HG02885 (cell line): ENCODE measurements at regions not wholly inside any gene's neighbourhood (a gene's known extent, or its start where the extent isn't known, plus 50 kb on each side); places are given as distances from the start of the nearest gene placed in this dataset.
"Not testable (repeated sequence)": the region's sequence is repeated elsewhere in the genome, so short reads cannot be mapped to it uniquely, and the experiment has no call there.

ENCODE experiments used
- ATAC-seq: cut with Tn5 transposase; IDR thresholded peaks from one replicate; pipeline ENCODE4 v1.9.1; 2021; ENCODE audit warnings: mild to moderate bottlenecking; ENCODE audit not compliant: unreplicated experiment, poor library complexity

- ATAC-seq, result no peak
Observed at GRCh38 chr4:85152480-85152879, 186.0 kb upstream of the WDFY3 start.

- ATAC-seq, result no peak
Observed at GRCh38 chr4:85153221-85153620, 186.7 kb upstream of the WDFY3 start.

GRCh38 chr4:85154591-85154990 is 188.1 kb upstream of the WDFY3 start:
- no peak for ATAC-seq

GRCh38 chr4:85165808-85166207 is 199.3 kb upstream of the WDFY3 start:
- ATAC-seq, result no peak

- ATAC-seq, result no peak
Observed at GRCh38 chr4:85166318-85166717, 199.8 kb upstream of the WDFY3 start.

GRCh38 chr4:85168234-85168834 is 201.8 kb upstream of the WDFY3 start:
- ATAC-seq, result no peak

- ATAC-seq, result no peak
Observed at GRCh38 chr4:85170241-85170640, 203.8 kb upstream of the WDFY3 start.

- no peak for ATAC-seq
Observed at GRCh38 chr4:85175190-85175589, 208.7 kb upstream of the WDFY3 start.

GRCh38 chr4:85177092-85177491 is 210.6 kb upstream of the WDFY3 start:
- no peak for ATAC-seq

- no peak for ATAC-seq
Observed at GRCh38 chr4:85177679-85178078, 211.2 kb upstream of the WDFY3 start.

GRCh38 chr4:85180533-85180932 is 214.0 kb upstream of the WDFY3 start:
- ATAC-seq, result no peak

- no peak for ATAC-seq
Observed at GRCh38 chr4:85187106-85187505, 220.6 kb upstream of the WDFY3 start.

GRCh38 chr4:85196015-85196414 is 229.5 kb upstream of the WDFY3 start:
- ATAC-seq, result not testable (repeated sequence)

GRCh38 chr4:85200106-85200505 is 233.6 kb upstream of the WDFY3 start:
- ATAC-seq, result no peak

- no peak for ATAC-seq
Observed at GRCh38 chr4:85209161-85209560, 242.7 kb upstream of the WDFY3 start.

- ATAC-seq, result no peak
Observed at GRCh38 chr4:85210353-85210752, 243.9 kb upstream of the WDFY3 start.

GRCh38 chr4:85216571-85216970 is 250.1 kb upstream of the WDFY3 start:
- not testable (repeated sequence) for ATAC-seq

GRCh38 chr4:85218756-85219155 is 252.3 kb upstream of the WDFY3 start:
- ATAC-seq, result no peak

- no peak for ATAC-seq
Observed at GRCh38 chr4:85221606-85222005, 253.3 kb upstream of the ARHGAP24 start.

- no peak for ATAC-seq
Observed at GRCh38 chr4:85222561-85222960, 252.4 kb upstream of the ARHGAP24 start.

- ATAC-seq, result peak; percentile 73
Observed at GRCh38 chr4:85228264-85228663, 246.7 kb upstream of the ARHGAP24 start.

- ATAC-seq, result no peak
Observed at GRCh38 chr4:85233516-85233915, 241.4 kb upstream of the ARHGAP24 start.

- no peak for ATAC-seq
Observed at GRCh38 chr4:85243857-85244256, 231.1 kb upstream of the ARHGAP24 start.
